ENCODE measurements at regions not wholly inside any gene's neighbourhood (a gene's known extent, or its start where the extent isn't known, plus 50 kb on each side); places are given as distances from the start of the nearest gene placed in this dataset.

GRCh38 chr5:50922942-50923767 is 256.7 kb downstream of the PARP8 start:
- ChIA-PET CTCF (no interaction called here), POLR2A (no interaction called here)
- no peak for DNase-seq (ENCODE audit: extremely low spot score)
- TF ChIP-seq LEF1 (IDR thresholded peaks at IDR 0.05; ENCODE audit: borderline replicate concordance) (no peak), SUZ12 (IDR thresholded peaks at IDR 0.05) (no peak), ZNF384 (IDR thresholded peaks at IDR 0.05) (no peak), BHLHE40 (IDR thresholded peaks at IDR 0.05; ENCODE audit: borderline replicate concordance) (no peak), ELF4 (IDR thresholded peaks at IDR 0.05) (no peak), CTBP1 (IDR thresholded peaks at IDR 0.05; ENCODE audit: borderline replicate concordance) (no peak), HDGF (IDR thresholded peaks at IDR 0.05; ENCODE audit: borderline replicate concordance) (no peak), NFRKB (IDR thresholded peaks at IDR 0.05) (no peak)

DNA sequence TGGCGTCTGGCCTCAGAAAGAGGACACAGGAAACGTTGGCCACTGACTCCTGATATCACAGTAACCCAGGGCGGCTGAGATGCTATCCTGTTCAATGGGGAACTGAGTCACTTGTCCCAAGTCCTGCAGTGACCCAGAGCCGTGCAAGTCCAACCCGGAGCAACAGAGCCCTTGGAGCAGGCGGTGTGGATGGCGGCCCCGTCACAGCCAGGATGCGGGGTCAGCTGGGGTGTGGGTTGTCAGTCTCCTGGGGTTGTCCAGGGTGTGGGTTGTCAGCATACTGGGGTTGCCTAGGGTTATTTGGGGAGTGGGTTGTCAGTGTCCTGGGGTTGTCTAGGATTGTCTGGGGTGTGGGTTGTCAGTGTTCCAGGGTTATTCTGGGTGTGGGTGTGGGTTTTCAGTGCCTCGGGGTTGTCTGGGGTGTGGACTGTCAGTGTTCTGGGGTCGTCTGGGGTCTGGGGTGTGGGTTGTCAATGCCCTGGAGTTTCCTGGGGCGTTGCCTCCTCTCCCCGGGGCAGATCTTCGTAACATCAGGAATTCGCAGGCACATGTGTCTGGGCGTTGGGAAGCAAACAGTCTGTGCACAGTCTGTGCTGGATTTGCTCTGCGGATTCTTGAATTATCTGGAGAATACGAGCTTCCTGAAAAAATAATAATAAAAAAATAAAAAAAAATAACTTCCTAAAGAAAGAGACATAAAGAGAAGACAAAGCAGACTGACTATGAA is 257.5 kb downstream of the PARP8 start:
- no peak for DNase-seq (ENCODE audit: extremely low spot score)
- POLR2A ChIA-PET = no interaction called here
- TF ChIP-seq ZNF384 (IDR thresholded peaks at IDR 0.05) (no peak), ELF4 (IDR thresholded peaks at IDR 0.05) (no peak), CTBP1 (IDR thresholded peaks at IDR 0.05; ENCODE audit: borderline replicate concordance) (no peak)
- CTCF ChIA-PET = no interaction called here

DNA sequence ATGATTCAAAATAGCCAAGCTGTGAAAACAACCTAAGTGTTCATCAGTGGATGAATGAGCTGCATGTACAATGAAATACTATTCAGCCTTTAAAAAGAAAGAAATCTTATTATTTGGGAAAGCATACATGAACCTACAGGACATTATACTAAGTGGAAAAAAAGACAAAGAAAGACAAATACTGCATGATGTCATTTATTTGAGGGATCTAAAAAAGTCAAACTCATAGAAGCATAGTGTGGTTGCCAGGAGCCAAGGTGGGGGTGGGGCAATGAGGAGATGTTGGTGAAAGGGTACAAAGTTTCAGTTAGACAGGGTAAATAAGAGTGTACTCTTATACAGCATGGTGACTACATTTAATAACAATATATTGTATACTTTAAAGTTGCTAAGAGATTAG is 261.5 kb downstream of the PARP8 start:
- ChIA-PET POLR2A (no interaction called here), CTCF (no interaction called here)
- DNase-seq (ENCODE audit: extremely low spot score) = no peak
- no peak for TF ChIP-seq ZNF384 (IDR thresholded peaks at IDR 0.05)
- TF ChIP-seq SUZ12 (IDR thresholded peaks at IDR 0.05) = no peak
- no peak for TF ChIP-seq CTBP1 (IDR thresholded peaks at IDR 0.05; ENCODE audit: borderline replicate concordance)
- TF ChIP-seq TARDBP (IDR thresholded peaks at IDR 0.05) = no peak
- no peak for TF ChIP-seq LEF1 (IDR thresholded peaks at IDR 0.05; ENCODE audit: borderline replicate concordance)
- TF ChIP-seq HDGF (IDR thresholded peaks at IDR 0.05; ENCODE audit: borderline replicate concordance) = no peak
- no peak for TF ChIP-seq NFRKB (IDR thresholded peaks at IDR 0.05)
- no peak for TF ChIP-seq ELF4 (IDR thresholded peaks at IDR 0.05)
- no peak for TF ChIP-seq L3MBTL2 (conservative IDR thresholded peaks at IDR 0.05)

GRCh38 chr5:50929174-50929573 is 262.7 kb downstream of the PARP8 start:
- TF ChIP-seq SUZ12 (IDR thresholded peaks at IDR 0.05) = no peak
- TF ChIP-seq ARNT (IDR thresholded peaks at IDR 0.05) = no peak
- no peak for TF ChIP-seq ELF4 (IDR thresholded peaks at IDR 0.05)
- TF ChIP-seq LEF1 (IDR thresholded peaks at IDR 0.05; ENCODE audit: borderline replicate concordance) = no peak
- no peak for TF ChIP-seq L3MBTL2 (conservative IDR thresholded peaks at IDR 0.05)
- no peak for TF ChIP-seq BHLHE40 (IDR thresholded peaks at IDR 0.05; ENCODE audit: borderline replicate concordance)
- no peak for TF ChIP-seq NFRKB (IDR thresholded peaks at IDR 0.05)
- no peak for TF ChIP-seq FOXA1 (IDR thresholded peaks at IDR 0.05)
- no peak for TF ChIP-seq TARDBP (IDR thresholded peaks at IDR 0.05)
- TF ChIP-seq CTBP1 (IDR thresholded peaks at IDR 0.05; ENCODE audit: borderline replicate concordance) = no peak
- no peak for TF ChIP-seq ZNF384 (IDR thresholded peaks at IDR 0.05)
- TF ChIP-seq, protein P1, sequence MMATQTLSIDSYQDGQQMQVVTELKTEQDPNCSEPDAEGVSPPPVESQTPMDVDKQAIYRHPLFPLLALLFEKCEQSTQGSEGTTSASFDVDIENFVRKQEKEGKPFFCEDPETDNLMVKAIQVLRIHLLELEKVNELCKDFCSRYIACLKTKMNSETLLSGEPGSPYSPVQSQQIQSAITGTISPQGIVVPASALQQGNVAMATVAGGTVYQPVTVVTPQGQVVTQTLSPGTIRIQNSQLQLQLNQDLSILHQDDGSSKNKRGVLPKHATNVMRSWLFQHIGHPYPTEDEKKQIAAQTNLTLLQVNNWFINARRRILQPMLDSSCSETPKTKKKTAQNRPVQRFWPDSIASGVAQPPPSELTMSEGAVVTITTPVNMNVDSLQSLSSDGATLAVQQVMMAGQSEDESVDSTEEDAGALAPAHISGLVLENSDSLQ (IDR thresholded peaks at IDR 0.05) = no peak
- TF ChIP-seq HDGF (IDR thresholded peaks at IDR 0.05; ENCODE audit: borderline replicate concordance) = no peak
- DNase-seq (ENCODE audit: extremely low spot score) = no peak
- ChIA-PET POLR2A (no interaction called here), CTCF (no interaction called here)

- ChIA-PET CTCF (no interaction called here), POLR2A (no interaction called here)
- no peak for DNase-seq (ENCODE audit: extremely low spot score)
- TF ChIP-seq HDGF (IDR thresholded peaks at IDR 0.05; ENCODE audit: borderline replicate concordance) (no peak), ELF4 (IDR thresholded peaks at IDR 0.05) (no peak)
Measured at GRCh38 chr5:50934343-50934742, 267.9 kb downstream of the PARP8 start.

DNA sequence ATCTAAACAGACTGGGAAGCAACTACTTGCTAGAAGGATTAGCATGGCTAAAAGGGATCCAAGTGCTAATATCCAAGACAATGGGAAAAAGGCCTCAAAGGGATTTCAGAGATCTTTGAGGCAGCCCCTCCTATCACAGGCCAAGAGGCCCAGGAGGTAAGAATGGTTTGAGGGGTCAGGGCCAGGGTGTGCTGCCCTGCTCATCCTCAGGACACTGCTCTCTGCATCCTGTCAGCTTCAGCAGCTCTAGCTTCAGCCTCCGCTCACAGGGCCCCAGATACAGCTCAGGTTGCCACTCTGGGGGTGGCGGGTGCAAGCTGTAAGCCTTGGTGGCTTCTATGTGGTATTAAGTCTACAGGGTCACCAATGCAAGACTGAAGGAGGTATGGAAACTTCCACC is 278.7 kb downstream of the PARP8 start:
- CTCF ChIA-PET = no interaction called here

DNA sequence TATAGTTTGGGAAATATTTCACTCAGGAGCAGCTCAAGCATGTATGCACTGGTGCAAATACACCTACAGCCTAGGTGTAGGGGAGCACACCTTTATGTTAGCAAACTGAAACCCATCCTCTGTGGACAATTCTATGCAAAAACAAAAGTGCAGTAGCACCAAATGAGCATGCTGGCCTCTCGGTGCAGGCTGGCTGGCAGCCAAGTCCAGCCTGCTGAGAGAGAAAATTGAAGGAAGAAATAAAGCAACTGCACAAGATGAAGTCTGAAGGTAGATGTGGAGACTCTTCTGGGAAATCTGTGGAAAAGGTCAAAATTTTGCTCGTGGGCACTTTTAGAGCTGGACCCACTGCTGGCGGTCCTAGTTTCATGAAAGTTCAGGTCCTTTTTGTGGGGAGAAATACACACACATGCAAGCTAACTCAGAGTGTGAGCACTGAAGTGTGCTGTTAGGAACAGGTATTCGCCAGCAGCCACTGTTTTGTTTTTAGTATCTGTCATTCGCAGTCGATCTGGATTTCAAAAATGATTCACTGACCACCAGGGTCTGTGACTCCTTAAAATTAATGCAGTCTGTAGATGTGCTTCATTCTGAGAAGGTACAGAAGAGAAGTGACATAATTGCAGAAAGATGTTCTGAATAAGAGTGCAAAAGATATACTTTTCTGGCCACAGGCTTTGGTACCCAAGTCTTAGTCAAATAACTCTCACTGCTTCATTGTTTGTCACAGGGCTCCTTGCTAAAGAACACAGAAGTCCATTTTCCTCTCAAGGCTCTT is 281.7 kb downstream of the PARP8 start:
- no peak for TF ChIP-seq BHLHE40 (IDR thresholded peaks at IDR 0.05; ENCODE audit: borderline replicate concordance)
- no peak for TF ChIP-seq L3MBTL2 (conservative IDR thresholded peaks at IDR 0.05)
- no peak for TF ChIP-seq HDGF (IDR thresholded peaks at IDR 0.05; ENCODE audit: borderline replicate concordance)
- TF ChIP-seq LEF1 (IDR thresholded peaks at IDR 0.05; ENCODE audit: borderline replicate concordance) = no peak
- TF ChIP-seq ZNF384 (IDR thresholded peaks at IDR 0.05) = no peak
- no peak for TF ChIP-seq TARDBP (IDR thresholded peaks at IDR 0.05)
- no peak for TF ChIP-seq FOXK2 (IDR thresholded peaks at IDR 0.05)
- TF ChIP-seq ARNT (IDR thresholded peaks at IDR 0.05) = no peak
- TF ChIP-seq CTBP1 (IDR thresholded peaks at IDR 0.05; ENCODE audit: borderline replicate concordance) = no peak
- no peak for TF ChIP-seq NFRKB (IDR thresholded peaks at IDR 0.05)
- TF ChIP-seq FOXM1 (IDR thresholded peaks at IDR 0.05; ENCODE audit: borderline replicate concordance) = no peak
- TF ChIP-seq SP1 (IDR thresholded peaks at IDR 0.05) = no peak
- TF ChIP-seq, protein P1 (IDR thresholded peaks at IDR 0.05) = no peak
- TF ChIP-seq SUZ12 (IDR thresholded peaks at IDR 0.05) = no peak
- TF ChIP-seq ELF4 (IDR thresholded peaks at IDR 0.05) = no peak
- TF ChIP-seq FOXA1 (IDR thresholded peaks at IDR 0.05) = no peak
- peak; percentile 21 for DNase-seq (ENCODE audit: extremely low spot score)
- ChIA-PET CTCF (no interaction called here), POLR2A (no interaction called here)

More for the DNA sequence above, 278.7 kb downstream of the PARP8 start:
- POLR2A ChIA-PET = no interaction called here
- TF ChIP-seq TARDBP (IDR thresholded peaks at IDR 0.05) = no peak
- no peak for TF ChIP-seq SUZ12 (IDR thresholded peaks at IDR 0.05)
- no peak for DNase-seq (ENCODE audit: extremely low spot score)
